IMR-90 (cell line): ENCODE measurements at regions not wholly inside any gene's neighbourhood (a gene's known extent, or its start where the extent isn't known, plus 50 kb on each side); places are given as distances from the start of the nearest gene placed in this dataset.

Experiments used
- ATAC-seq: fragments of 200-7000 bp; cut with Tn5 transposase; 2 replicates; pipeline ENCODE4 v1.9.1; 2020; ENCODE audit warnings: low read depth, mild to moderate bottlenecking, moderate library complexity
- BruUV-seq: library from RNA; stranded (reverse); fragments of 400-500 nt; replicated peaks from 2 replicates; lab custom pipeline; 2021; lab: Mats Ljungman, UMichigan
- CTCF ChIA-PET: fragments of 300-600 bp; formaldehyde crosslinking; extraction: SDS; loops from one replicate; lab custom pipeline; 2021; ENCODE audit warnings: antibody characterized with exemption; lab: Yijun Ruan, JAX
- POLR2A ChIA-PET: fragments of 300-600 bp; sonication (Branson Sonifier 250); formaldehyde crosslinking; loops from one replicate; lab custom pipeline; 2022; ENCODE audit warnings: antibody characterized with exemption; ENCODE audit not compliant: unreplicated experiment; lab: Charles Lee
- DNase-seq: peaks from one replicate; pipeline ENCODE4 v3.0.0; 2013
- H2AFZ ChIP-seq: replicated peaks from 2 replicates; pipeline ENCODE3; 2013; ENCODE audit warnings: low read length, mild to moderate bottlenecking; ENCODE audit not compliant: poor library complexity
- H2AK5ac ChIP-seq: 2 replicates; pipeline ENCODE4 v1.6.1; 2013; ENCODE audit warnings: low read depth, low read length, inconsistent platforms
- H2AK9ac ChIP-seq: replicated peaks from 2 replicates; pipeline ENCODE3; 2013; ENCODE audit warnings: mild to moderate bottlenecking, low read depth, low read length, moderate library complexity; ENCODE audit not compliant: poor library complexity
- H2BK120ac ChIP-seq: 2 replicates; pipeline ENCODE4 v1.6.1; 2013; ENCODE audit warnings: low read depth, low read length, inconsistent platforms
- H2BK15ac ChIP-seq: 3 replicates; pipeline ENCODE4 v1.6.1; 2013; ENCODE audit warnings: low read depth, low read length, inconsistent platforms
- H2BK20ac ChIP-seq: 2 replicates; pipeline ENCODE4 v1.6.1; 2013; ENCODE audit warnings: low read depth, mild to moderate bottlenecking, inconsistent platforms, low read length, moderate library complexity
- H2BK5ac ChIP-seq: 2 replicates; pipeline ENCODE4 v1.6.1; 2013; ENCODE audit warnings: mild to moderate bottlenecking, low read depth, low read length, inconsistent platforms; ENCODE audit not compliant: poor library complexity, severe bottlenecking
- H3K14ac ChIP-seq: replicated peaks from 2 replicates; pipeline ENCODE4 v1.6.1; 2013; ENCODE audit warnings: low read depth, low read length, inconsistent platforms
- H3K18ac ChIP-seq: 2 replicates; pipeline ENCODE4 v1.6.1; 2013; ENCODE audit warnings: low read depth, low read length, control low read depth
- H3K23ac ChIP-seq: 2 replicates; pipeline ENCODE4 v1.6.1; 2013; ENCODE audit warnings: low read depth, low read length, inconsistent platforms
- H3K27ac ChIP-seq: 2 replicates; pipeline ENCODE4 v1.5.1; 2013; ENCODE audit warnings: mild to moderate bottlenecking, control low read depth, low read length; ENCODE audit not compliant: insufficient read depth
- H3K27me3 ChIP-seq: 2 replicates; pipeline ENCODE4 v1.6.1; 2013; ENCODE audit warnings: low read length; ENCODE audit not compliant: control insufficient read depth, insufficient read depth
- H3K36me3 ChIP-seq: 2 replicates; pipeline ENCODE4 v1.6.1; 2013; ENCODE audit warnings: low read length, mixed read lengths; ENCODE audit not compliant: control insufficient read depth, insufficient read depth
- H3K4ac ChIP-seq: 2 replicates; pipeline ENCODE4 v1.6.1; 2013; ENCODE audit warnings: low read depth, low read length, inconsistent platforms
- H3K4me1 ChIP-seq: 2 replicates; pipeline ENCODE4 v1.6.1; 2013; ENCODE audit warnings: low read length, mixed read lengths; ENCODE audit not compliant: control insufficient read depth, insufficient read depth
- H3K4me2 ChIP-seq: 2 replicates; pipeline ENCODE4 v1.6.1; 2013; ENCODE audit warnings: low read depth, mild to moderate bottlenecking, control low read depth, low read length, moderate library complexity
- H3K4me3 ChIP-seq: 2 replicates; pipeline ENCODE4 v1.5.1; 2013; ENCODE audit warnings: low read depth, mild to moderate bottlenecking, control low read depth, low read length, moderate library complexity; ENCODE audit not compliant: insufficient read depth
- H3K56ac ChIP-seq: 2 replicates; pipeline ENCODE4 v1.6.1; 2013; ENCODE audit warnings: low read length, inconsistent platforms; ENCODE audit not compliant: insufficient read depth; ENCODE audit errors: extremely low read depth
- H3K79me1 ChIP-seq, 2 experiments: 2 replicates each; pipeline ENCODE4 v1.6.1; 2013; ENCODE audit warnings: low read length in 2 of 2, inconsistent platforms in 1 of 2, low read depth in 1 of 2
- H3K9ac ChIP-seq: 2 replicates; pipeline ENCODE4 v1.6.1; 2013; ENCODE audit warnings: low read depth, low read length, control low read depth
- H3K9me1 ChIP-seq: 2 replicates; pipeline ENCODE4 v1.6.1; 2013; ENCODE audit warnings: low read length, inconsistent platforms; ENCODE audit not compliant: insufficient read depth
- H3K9me3 ChIP-seq: 2 replicates; pipeline ENCODE4 v1.6.1; 2013; ENCODE audit warnings: low read length; ENCODE audit not compliant: control insufficient read depth, insufficient read depth
- H4K20me1 ChIP-seq: 2 replicates; pipeline ENCODE4 v1.6.1; 2013; ENCODE audit warnings: low read length, inconsistent platforms; ENCODE audit not compliant: insufficient read depth
- H4K5ac ChIP-seq: 2 replicates; pipeline ENCODE4 v1.6.1; 2013; ENCODE audit warnings: mild to moderate bottlenecking, low read depth, low read length, control low read depth
- H4K8ac ChIP-seq, 2 experiments: 2 replicates each; pipeline ENCODE4 v1.6.1; 2013; ENCODE audit warnings: low read depth in 2 of 2, low read length in 2 of 2, control low read depth in 1 of 2, inconsistent platforms in 1 of 2
- H4K91ac ChIP-seq: 2 replicates; pipeline ENCODE4 v1.6.1; 2013; ENCODE audit warnings: low read depth, low read length, inconsistent platforms; ENCODE audit not compliant: insufficient read depth
- BHLHE40 ChIP-seq: fragments of 150-350 bp; IDR thresholded peaks from 2 replicates; pipeline ENCODE4 v1.6.1; 2016; ENCODE audit warnings: mild to moderate bottlenecking, low read depth, low read length
- CEBPB ChIP-seq: IDR thresholded peaks from 2 replicates; pipeline ENCODE4 v1.6.1; 2012; ENCODE audit warnings: low read depth, low read length, improper control_type of control experiment
- SMC3 ChIP-seq: fragments of 150-350 bp; IDR thresholded peaks from 2 replicates; pipeline ENCODE4 v1.6.1; 2016; ENCODE audit warnings: low read depth, mild to moderate bottlenecking, antibody characterized with exemption, low read length, moderate library complexity
- WGBS, 2 experiments: methylation state at CpG; one replicate each; pipeline versions ENCODE4 v1.1.5 to v1.1.7; 2013; ENCODE audit warnings: missing lambda C conversion rate in 2 of 2; ENCODE audit not compliant: insufficient read length in 1 of 2; ENCODE audit errors: extremely low coverage in 2 of 2; 5-methylcytosine and 5-hydroxymethylcytosine counted together
- dilution Hi-C: fragments of 300-500 bp; cut with HindIII; formaldehyde crosslinking; loops from one replicate; pipeline ENCODE4 v1.14.3; 2018; ENCODE audit warnings: low sequenced_read_pairs; ENCODE audit not compliant: unreplicated experiment
- in situ Hi-C: fragments of 300-500 bp; cut with MboI; formaldehyde crosslinking; loops from 3 replicates; pipeline ENCODE4 v1.14.3; 2019; ENCODE audit warnings: low sequenced_read_pairs, inconsistent platforms, mixed read lengths
- intact Hi-C: fragments of 100-400 bp; cut with micrococcal nuclease; formaldehyde crosslinking; loops from 2 replicates; pipeline ENCODE4 v1.10.0; 2022

DNA sequence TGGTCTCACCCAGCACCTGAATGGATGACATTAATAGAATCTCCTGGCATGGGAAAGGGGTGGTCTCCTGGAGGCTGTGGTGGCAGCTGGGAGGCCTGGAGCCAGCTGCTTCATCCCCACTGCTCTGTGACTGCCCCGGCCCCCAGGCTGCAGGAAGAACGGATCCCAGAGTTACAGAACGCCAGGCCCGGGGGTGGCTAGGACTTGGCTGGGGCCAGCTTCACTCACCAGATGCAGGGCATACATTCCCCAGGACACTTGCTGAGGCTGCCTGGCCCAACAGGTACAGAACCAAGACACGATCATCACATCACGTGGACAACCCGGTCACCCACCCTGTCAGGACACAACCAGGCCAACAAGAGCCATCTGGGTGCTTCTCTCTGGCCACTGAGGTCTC, 178.6 kb upstream of the SALL3 start:
- Histone ChIP-seq H3K79me1 (no peaks in the 10 kb centered on the region), H3K4me3 (no peak overlapping the region), H3K18ac (no peak overlapping the region), H4K5ac (no peak overlapping the region), H2BK5ac (no peak overlapping the region), H3K4me1 (no peaks in the 10 kb centered on the region), H3K27ac (no peak overlapping the region), H3K9me1 (no peaks in the 10 kb centered on the region), H3K4ac (no peak overlapping the region), H2BK20ac (no peak overlapping the region), H3K14ac (no peak overlapping the region), H3K4me2 (no peak overlapping the region), H2AK5ac (no peak overlapping the region), H2BK120ac (no peak overlapping the region), H2BK15ac (no peak overlapping the region), H3K23ac (no peak overlapping the region), H4K91ac (no peak overlapping the region), H3K56ac (no peak overlapping the region), H2AFZ (no peak overlapping the region), H3K36me3 (no peaks in the 10 kb centered on the region), H3K9me3 (peaks cover 66% of the 10 kb centered on the region), H4K8ac (no peak overlapping the region), H3K9ac (no peak overlapping the region), H2AK9ac (no peak overlapping the region), H4K20me1 (no peaks in the 10 kb centered on the region), H3K27me3 (no peaks in the 10 kb centered on the region)
- no peak for ATAC-seq
- dilution Hi-C loops = no loop called here
- WGBS, 2 experiments = no CpG with 5 or more reads among the region's 7 CpGs
- ChIA-PET CTCF (no interaction called here), POLR2A (no interaction called here)
- no TSS peak for BruUV-seq
- in situ Hi-C loops = no loop called here
- DNase-seq = no peak
- intact Hi-C loops = no loop called here
- no peak for TF ChIP-seq CEBPB
- TF ChIP-seq SMC3 = no peak
- no peak for TF ChIP-seq BHLHE40
